ENCODE measurements at regions not wholly inside any gene's neighbourhood (a gene's known extent, or its start where the extent isn't known, plus 50 kb on each side); places are given as distances from the start of the nearest gene placed in this dataset.

DNA sequence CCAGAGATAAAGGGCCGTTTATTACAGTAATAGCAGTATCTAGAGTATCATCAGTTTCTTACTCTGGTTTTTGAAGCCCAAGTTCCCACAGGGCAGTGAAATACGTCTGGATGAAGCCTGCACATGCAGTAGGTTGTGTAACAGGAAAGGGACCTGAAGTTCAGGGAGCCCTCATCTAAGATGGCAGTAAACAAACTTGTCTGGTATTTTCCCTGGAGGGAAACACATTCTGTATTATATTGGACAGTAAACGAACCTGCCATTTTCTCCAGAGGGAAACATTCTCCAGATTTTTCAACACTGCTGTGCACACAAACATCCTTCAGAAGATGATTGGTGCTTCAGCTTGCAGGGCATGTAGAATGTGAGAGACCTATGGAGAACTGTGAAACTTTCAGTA lies 189.9 kb downstream of the TFEC start:
- TF ChIP-seq, protein P1, sequence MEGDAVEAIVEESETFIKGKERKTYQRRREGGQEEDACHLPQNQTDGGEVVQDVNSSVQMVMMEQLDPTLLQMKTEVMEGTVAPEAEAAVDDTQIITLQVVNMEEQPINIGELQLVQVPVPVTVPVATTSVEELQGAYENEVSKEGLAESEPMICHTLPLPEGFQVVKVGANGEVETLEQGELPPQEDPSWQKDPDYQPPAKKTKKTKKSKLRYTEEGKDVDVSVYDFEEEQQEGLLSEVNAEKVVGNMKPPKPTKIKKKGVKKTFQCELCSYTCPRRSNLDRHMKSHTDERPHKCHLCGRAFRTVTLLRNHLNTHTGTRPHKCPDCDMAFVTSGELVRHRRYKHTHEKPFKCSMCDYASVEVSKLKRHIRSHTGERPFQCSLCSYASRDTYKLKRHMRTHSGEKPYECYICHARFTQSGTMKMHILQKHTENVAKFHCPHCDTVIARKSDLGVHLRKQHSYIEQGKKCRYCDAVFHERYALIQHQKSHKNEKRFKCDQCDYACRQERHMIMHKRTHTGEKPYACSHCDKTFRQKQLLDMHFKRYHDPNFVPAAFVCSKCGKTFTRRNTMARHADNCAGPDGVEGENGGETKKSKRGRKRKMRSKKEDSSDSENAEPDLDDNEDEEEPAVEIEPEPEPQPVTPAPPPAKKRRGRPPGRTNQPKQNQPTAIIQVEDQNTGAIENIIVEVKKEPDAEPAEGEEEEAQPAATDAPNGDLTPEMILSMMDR (IDR thresholded peaks at IDR 0.05): no peak
- TF ChIP-seq POLR2A (IDR thresholded peaks at IDR 0.05): no peak
- no peak overlapping the region for H3K4me3 ChIP-seq
- intact Hi-C loops (cut with DNase I): no loop called here
- H3K9me3 ChIP-seq: no peaks in the 10 kb centered on the region
- WGBS, 2 donors: 16 to 25% methylated on average over 3 of the region's 3 CpGs
- no peaks in the 10 kb centered on the region for H3K36me3 ChIP-seq
- no peak for DNase-seq
- no peaks in the 10 kb centered on the region for H3K4me1 ChIP-seq
- H3K27me3 ChIP-seq: no peaks in the 10 kb centered on the region
- H3K27ac ChIP-seq: no peak overlapping the region

DNA sequence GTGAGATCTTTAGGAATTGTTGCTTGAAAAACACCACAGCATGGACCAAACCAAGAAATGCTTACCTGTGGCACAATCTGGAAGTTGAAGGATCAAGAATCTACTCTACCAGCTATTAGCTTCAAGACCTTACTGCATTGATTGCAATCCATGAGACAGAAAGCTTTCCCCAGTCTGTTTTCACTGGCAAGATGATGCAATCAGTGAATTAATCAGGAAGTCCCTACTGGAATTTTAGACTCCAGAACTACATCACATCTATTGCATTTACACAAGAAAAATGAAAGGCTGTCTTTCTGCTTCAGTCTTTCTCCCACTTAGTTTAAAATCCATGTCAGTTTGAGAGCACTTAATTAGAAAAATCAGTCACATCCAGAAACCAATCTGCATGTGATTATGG lies 191.7 kb downstream of the TFEC start:
- no peaks in the 10 kb centered on the region for H3K9me3 ChIP-seq
- H3K4me1 ChIP-seq: no peaks in the 10 kb centered on the region
- H3K4me3 ChIP-seq: no peak overlapping the region
- TF ChIP-seq POLR2A (IDR thresholded peaks at IDR 0.05): no peak
- TF ChIP-seq, protein P1 (IDR thresholded peaks at IDR 0.05): no peak
- H3K27me3 ChIP-seq: no peaks in the 10 kb centered on the region
- H3K27ac ChIP-seq: no peak overlapping the region
- H3K36me3 ChIP-seq: no peaks in the 10 kb centered on the region
- no peak for DNase-seq
- intact Hi-C loops (cut with DNase I): no loop called here

DNA sequence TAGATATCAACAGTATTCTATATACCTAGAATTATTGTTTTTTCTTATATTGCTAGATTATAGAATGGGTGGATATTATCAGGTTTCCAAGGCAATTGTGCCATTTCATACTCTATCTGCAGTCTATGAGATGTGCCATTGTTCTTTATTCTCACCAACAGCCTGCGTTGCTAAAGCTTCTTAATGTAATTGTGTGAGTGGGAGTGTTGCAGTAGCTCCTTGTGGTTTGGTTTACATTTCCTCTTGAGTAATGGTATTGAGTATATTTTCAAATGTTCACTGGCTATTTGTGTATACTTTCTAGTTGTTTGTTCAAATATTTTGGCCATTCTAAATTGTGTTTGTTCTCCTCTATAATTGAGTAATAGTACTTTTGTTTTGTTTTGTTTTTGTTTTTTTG lies 199.2 kb downstream of the TFEC start:
- no peak overlapping the region for H3K4me3 ChIP-seq
- no peaks in the 10 kb centered on the region for H3K36me3 ChIP-seq
- H3K9me3 ChIP-seq: no peaks in the 10 kb centered on the region
- H3K27ac ChIP-seq: no peak overlapping the region
- TF ChIP-seq, protein P1 (IDR thresholded peaks at IDR 0.05): no peak
- TF ChIP-seq POLR2A (IDR thresholded peaks at IDR 0.05): no peak
- no peaks in the 10 kb centered on the region for H3K4me1 ChIP-seq
- no peaks in the 10 kb centered on the region for H3K27me3 ChIP-seq
- no peak for DNase-seq
- intact Hi-C loops (cut with DNase I): no loop called here
- 52 to 69% methylated on average over 1 of the region's 1 CpG for WGBS, 2 donors

DNA sequence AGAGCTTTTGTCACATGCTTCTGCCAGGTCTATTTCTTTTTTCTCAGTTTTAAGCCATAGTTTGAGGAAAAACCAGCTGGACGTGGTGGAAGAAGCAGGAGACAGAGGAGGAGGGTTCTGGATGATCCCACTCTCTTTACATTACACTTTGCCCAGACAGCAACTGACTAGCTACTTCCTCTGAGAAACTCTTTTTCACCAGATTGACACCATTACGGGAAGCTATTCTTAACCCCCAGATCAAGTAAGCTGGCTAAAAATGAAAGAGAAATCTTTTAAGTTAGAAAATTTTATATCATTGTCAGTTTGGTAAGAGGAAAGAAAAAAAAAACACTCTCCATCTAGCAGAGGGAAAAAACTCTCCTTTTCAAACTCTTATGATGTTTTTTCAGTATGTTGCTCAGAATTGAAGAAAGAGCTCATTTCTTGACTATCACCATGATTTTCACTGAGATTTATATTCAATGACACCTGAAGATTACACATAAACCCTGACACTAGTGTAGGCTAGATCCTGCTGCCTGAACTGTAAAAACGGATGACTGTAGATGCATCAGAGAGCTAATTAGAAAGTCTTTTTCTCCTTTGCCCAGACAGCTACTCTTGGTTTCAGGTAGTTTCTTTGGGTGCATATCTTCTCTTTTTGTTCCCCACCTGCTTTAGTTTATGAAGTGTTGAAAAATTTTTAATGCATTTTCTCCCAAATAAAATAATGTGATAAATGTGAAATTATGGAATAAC lies 203.1 kb downstream of the TFEC start:
- H3K27ac ChIP-seq: no peak overlapping the region
- H3K4me1 ChIP-seq: no peaks in the 10 kb centered on the region
- H3K36me3 ChIP-seq: no peaks in the 10 kb centered on the region
- intact Hi-C loops (cut with DNase I): no loop called here
- WGBS, 2 donors: 36 to 53% methylated on average over 3 of the region's 3 CpGs
- no peak overlapping the region for H3K4me3 ChIP-seq
- H3K9me3 ChIP-seq: no peaks in the 10 kb centered on the region
- H3K27me3 ChIP-seq: no peaks in the 10 kb centered on the region
- DNase-seq: no peak
- TF ChIP-seq POLR2A (IDR thresholded peaks at IDR 0.05): no peak
- TF ChIP-seq, protein P1 (IDR thresholded peaks at IDR 0.05): no peak

DNA sequence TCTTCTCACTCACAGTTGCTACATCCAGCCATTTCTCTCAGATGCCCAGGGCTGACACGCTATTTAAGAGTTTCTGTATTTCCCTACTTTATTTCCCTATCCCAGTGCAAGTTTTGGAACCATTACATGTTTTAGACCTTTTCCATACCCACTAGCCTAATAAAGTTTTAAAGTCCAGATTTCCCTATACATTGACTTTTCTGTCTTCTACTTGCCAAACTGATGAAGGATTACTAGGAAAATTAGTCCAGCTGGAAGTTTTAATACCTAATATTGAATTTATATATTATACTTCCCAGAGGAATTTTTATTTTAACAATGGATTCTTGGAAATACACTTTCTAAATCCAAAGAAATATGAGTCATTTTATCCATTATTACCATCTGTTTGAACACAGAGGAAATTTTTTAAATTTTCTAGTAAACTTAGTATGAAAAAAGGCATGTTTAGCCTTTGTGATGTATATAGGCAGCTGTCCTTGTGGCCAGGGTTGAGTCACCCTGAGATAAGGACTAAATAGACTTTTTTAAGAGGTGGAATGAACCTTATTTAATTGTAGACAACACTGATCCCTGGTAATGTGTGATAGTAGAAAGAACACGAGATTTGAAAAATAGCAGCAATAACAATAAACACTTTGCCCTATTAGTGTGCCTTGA lies 205.0 kb downstream of the TFEC start:
- Histone ChIP-seq H3K4me1 (no peaks in the 10 kb centered on the region), H3K27me3 (no peaks in the 10 kb centered on the region), H3K27ac (no peak overlapping the region), H3K9me3 (no peaks in the 10 kb centered on the region), H3K36me3 (no peaks in the 10 kb centered on the region), H3K4me3 (no peak overlapping the region)
- DNase-seq: no peak
- WGBS, 2 donors: 63 to 78% methylated on average over 2 of the region's 2 CpGs
- TF ChIP-seq, protein P1 (IDR thresholded peaks at IDR 0.05): no peak
- no peak for TF ChIP-seq POLR2A (IDR thresholded peaks at IDR 0.05)
- intact Hi-C loops (cut with DNase I): no loop called here

Measured in esophagus squamous epithelium (tissue), 5 donors.